ENCODE measurements at regions not wholly inside any gene's neighbourhood (a gene's known extent, or its start where the extent isn't known, plus 50 kb on each side); places are given as distances from the start of the nearest gene placed in this dataset.
A peak's percentile ranks its signal among the peaks of the same experiment; 100 is the strongest.

DNA sequence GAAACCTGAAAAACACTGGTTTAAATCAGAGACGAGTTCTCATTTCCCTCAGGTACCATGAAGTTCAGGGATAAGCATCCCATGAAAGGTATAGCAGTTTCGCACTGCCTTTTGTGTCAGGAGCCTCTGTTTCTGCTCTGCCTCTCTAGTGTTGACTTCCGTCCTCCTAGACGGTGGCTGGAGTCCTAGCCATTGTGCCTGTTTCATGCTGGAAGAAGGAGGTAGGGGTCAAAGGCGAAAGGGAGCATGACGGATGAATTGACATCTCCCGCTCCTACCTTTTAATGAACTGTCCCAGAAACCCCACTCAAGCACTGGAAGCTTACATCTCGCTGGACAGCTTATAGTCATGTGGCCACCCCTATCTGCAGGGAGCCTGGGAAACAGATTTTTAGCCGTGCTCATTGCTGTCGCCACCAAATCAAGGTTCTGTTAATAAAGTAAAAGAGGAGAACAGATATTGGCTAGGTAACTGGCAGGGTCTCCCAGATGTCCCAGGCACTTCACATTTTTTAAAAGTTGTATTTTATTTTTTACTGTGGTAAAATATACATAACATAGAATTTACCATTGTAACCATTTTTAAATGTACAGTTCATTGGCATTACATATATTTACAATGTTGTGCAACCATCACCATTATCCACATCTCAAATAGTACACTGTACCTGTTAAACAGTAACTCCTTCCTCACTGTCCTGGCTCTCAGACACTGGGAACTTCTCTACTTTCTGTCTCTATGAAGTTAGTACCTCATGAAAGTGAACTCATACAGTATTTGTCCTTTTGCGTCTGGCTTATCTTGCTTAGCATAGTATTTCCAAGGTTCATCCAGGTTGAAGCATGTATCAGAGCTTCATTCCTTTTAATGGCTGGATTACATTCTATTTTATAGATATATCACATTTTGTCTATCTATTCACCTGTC is 55.0 kb upstream of the CTLA4 start (continued):
- no peak for TF ChIP-seq ZBTB2 (CRISPR knock-in tag; IDR thresholded peaks at IDR 0.05; ENCODE audit: low read depth)
- TF ChIP-seq ZNF326 (CRISPR knock-in tag; IDR thresholded peaks at IDR 0.05; ENCODE audit: borderline replicate concordance): no peak
- no peak for TF ChIP-seq ZNF619 (CRISPR knock-in tag; IDR thresholded peaks at IDR 0.05)
- no peak for TF ChIP-seq ZNF275 (CRISPR knock-in tag; IDR thresholded peaks at IDR 0.05; ENCODE audit: borderline replicate concordance)
- TF ChIP-seq, protein P1, sequence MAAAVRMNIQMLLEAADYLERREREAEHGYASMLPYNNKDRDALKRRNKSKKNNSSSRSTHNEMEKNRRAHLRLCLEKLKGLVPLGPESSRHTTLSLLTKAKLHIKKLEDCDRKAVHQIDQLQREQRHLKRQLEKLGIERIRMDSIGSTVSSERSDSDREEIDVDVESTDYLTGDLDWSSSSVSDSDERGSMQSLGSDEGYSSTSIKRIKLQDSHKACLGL (CRISPR knock-in tag; IDR thresholded peaks at IDR 0.05): no peak
- 0 out of 2 replicates have a peak, but pooled peaks have one; percentile 39 for TF ChIP-seq KLF11 (CRISPR knock-in tag; IDR thresholded peaks at IDR 0.05)
- TF ChIP-seq MED13 (CRISPR knock-in tag; IDR thresholded peaks at IDR 0.05): no peak
- TF ChIP-seq MXD3 (CRISPR knock-in tag; IDR thresholded peaks at IDR 0.05): no peak
- TF ChIP-seq CBX2 (IDR thresholded peaks at IDR 0.05; ENCODE audit: low read depth, low read length): no peak
- no peak for TF ChIP-seq CBX2 (CRISPR knock-in tag; IDR thresholded peaks at IDR 0.05; ENCODE audit: low read depth)
- TF ChIP-seq ZNF720 (CRISPR knock-in tag; IDR thresholded peaks at IDR 0.05): no peak
- TF ChIP-seq ATRX (CRISPR knock-in tag; IDR thresholded peaks at IDR 0.05; ENCODE audit: borderline replicate concordance): no peak
- TF ChIP-seq ZNF747 (CRISPR knock-in tag; IDR thresholded peaks at IDR 0.05; ENCODE audit: borderline replicate concordance): no peak
- no peak for TF ChIP-seq ZNF605 (CRISPR knock-in tag; IDR thresholded peaks at IDR 0.05)
- no peak for TF ChIP-seq ZFY (CRISPR knock-in tag; IDR thresholded peaks at IDR 0.05)
- TF ChIP-seq TEAD2 (CRISPR knock-in tag; IDR thresholded peaks at IDR 0.05): no peak
- TF ChIP-seq ZNF569 (CRISPR knock-in tag; IDR thresholded peaks at IDR 0.05; ENCODE audit: borderline replicate concordance): no peak
- no peak for TF ChIP-seq CCDC6 (CRISPR knock-in tag; IDR thresholded peaks at IDR 0.05)
- no peak for TF ChIP-seq PHF5A (CRISPR knock-in tag; IDR thresholded peaks at IDR 0.05; ENCODE audit: low read depth, unreplicated experiment)
- TF ChIP-seq PPARG (CRISPR knock-in tag; conservative IDR thresholded peaks at IDR 0.05): no peak; the same call in 1 of the 2 replicates
- no peak for TF ChIP-seq TBX2 (CRISPR knock-in tag; IDR thresholded peaks at IDR 0.05; ENCODE audit: borderline replicate concordance)
- TF ChIP-seq GATA4 (IDR thresholded peaks at IDR 0.05; ENCODE audit: borderline replicate concordance, low read depth): no peak
- no peak for TF ChIP-seq SNAI1 (CRISPR knock-in tag; IDR thresholded peaks at IDR 0.05; ENCODE audit: borderline replicate concordance)
- TF ChIP-seq MAFK (conservative IDR thresholded peaks at IDR 0.05 in 1 of 2, IDR thresholded peaks at IDR 0.05 in 1 of 2; ENCODE audit: low read length in 2 of 2): no peak
- TF ChIP-seq ZMYM2 (CRISPR knock-in tag; IDR thresholded peaks at IDR 0.05): 0 out of 2 replicates have a peak, but pooled peaks have one; percentile 33
- TF ChIP-seq KLF15 (CRISPR knock-in tag; IDR thresholded peaks at IDR 0.05; ENCODE audit: borderline replicate concordance): no peak
- no peak for TF ChIP-seq ZNF780A (CRISPR knock-in tag; IDR thresholded peaks at IDR 0.05)
- TF ChIP-seq KDM5B (CRISPR knock-in tag; IDR thresholded peaks at IDR 0.05; ENCODE audit: borderline replicate concordance): no peak
- TF ChIP-seq THAP11 (CRISPR knock-in tag; IDR thresholded peaks at IDR 0.05): peak; percentile 55

Data from HepG2 (cell line).